ENCODE measurements at regions not wholly inside any gene's neighbourhood (a gene's known extent, or its start where the extent isn't known, plus 50 kb on each side); places are given as distances from the start of the nearest gene placed in this dataset.

- intact Hi-C loops (cut with micrococcal nuclease) (no loop called here), dilution Hi-C loops (cut with MboI; ENCODE audit: extremely low pct_ligation_motif_present, low sequenced_read_pairs) (no loop called here)
- Histone ChIP-seq H2AFZ (ENCODE audit: low read depth, low read length) (no peak overlapping the region), H3K27ac (ENCODE audit: insufficient read depth, low read depth, low read length) (no peak overlapping the region), H3K4me3 (replicated peaks in 1 of 3; ENCODE audit: insufficient read depth in 1 of 3, low read depth in 1 of 3, low read length in 3 of 3) (no peak overlapping the region), H3K9me3 (replicated peaks; ENCODE audit: control insufficient read depth, insufficient read depth, low read length) (no peaks in the 10 kb centered on the region), H3K4me1 (ENCODE audit: control insufficient read depth, extremely low read depth, insufficient read depth, low read length) (no peaks in the 10 kb centered on the region), H3K9ac (replicated peaks; ENCODE audit: extremely low read depth, insufficient read depth, low read length) (no peak overlapping the region), H3K27me3 (ENCODE audit: control insufficient read depth in 2 of 2, insufficient read depth in 2 of 2, low read length in 2 of 2) (peaks cover 7 to 13% of the 10 kb centered on the region in 2 experiments), H3K4me2 (ENCODE audit: insufficient read depth, low read length) (no peak overlapping the region), H3K79me2 (ENCODE audit: control insufficient read depth, insufficient read depth, low read length) (no peaks in the 10 kb centered on the region), H4K20me1 (replicated peaks; ENCODE audit: control insufficient read depth, extremely low read depth, insufficient read depth, low read length) (no peaks in the 10 kb centered on the region), H3K36me3 (ENCODE audit: control insufficient read depth in 2 of 2, extremely low read depth in 1 of 2, insufficient read depth in 2 of 2, low read length in 2 of 2) (no peaks in the 10 kb centered on the region), H3K9me1 (replicated peaks; ENCODE audit: control insufficient read depth, extremely low read depth, insufficient read depth, low read length) (no peaks in the 10 kb centered on the region)
- BruUV-seq (replicated peaks): no TSS peak
- TF ChIP-seq GATA2 (IDR thresholded peaks at IDR 0.05; ENCODE audit: insufficient read depth, insufficient read length, low read depth, low read length) (no peak), EZH2 (IDR thresholded peaks at IDR 0.05; ENCODE audit: borderline replicate concordance, low read depth, low read length, severe bottlenecking) (no peak), POLR2AphosphoS5 (IDR thresholded peaks at IDR 0.05; ENCODE audit: insufficient read depth, low read depth, low read length) (no peak), POLR2A (IDR thresholded peaks at IDR 0.05; ENCODE audit: low read depth, low read length) (no peak), JUN (IDR thresholded peaks at IDR 0.05; ENCODE audit: borderline replicate concordance, insufficient read depth, insufficient read length, low read depth) (no peak), FOS (IDR thresholded peaks at IDR 0.05; ENCODE audit: borderline replicate concordance, insufficient read depth, low read length) (no peak), CTCF (IDR thresholded peaks at IDR 0.05; ENCODE audit: extremely low read depth in 1 of 2, insufficient read depth in 1 of 2, low read depth in 1 of 2, low read length in 2 of 2) (no peak), MYC (IDR thresholded peaks at IDR 0.05; ENCODE audit: low read depth, low read length) (no peak), MAX (IDR thresholded peaks at IDR 0.05; ENCODE audit: insufficient read depth, insufficient read length) (no peak)
- DNase-seq (ENCODE audit: low read depth, low spot score) (no peak), FAIRE-seq (no peak)
- ChIA-PET POLR2A (no interaction called here), CTCF (no interaction called here)
Observed at GRCh38 chr9:126173929-126174328, 152.7 kb upstream of the MVB12B start.

All from endothelial cell of umbilical vein (primary cell).